Neuronal stem cell (in vitro differentiated cells): ENCODE measurements at regions not wholly inside any gene's neighbourhood (a gene's known extent, or its start where the extent isn't known, plus 50 kb on each side); places are given as distances from the start of the nearest gene placed in this dataset.
A peak's percentile ranks its signal among the peaks of the same experiment; 100 is the strongest.
"Not testable (repeated sequence)": the region's sequence is repeated elsewhere in the genome, so short reads cannot be mapped to it uniquely, and the experiment has no call there.

Source experiments
- DNase-seq: peaks from one replicate; pipeline ENCODE4 v3.0.0-alpha.2; 2013; ENCODE audit warnings: low spot score
- H2AFZ ChIP-seq: one replicate; pipeline ENCODE4 v1.6.1; 2013; ENCODE audit warnings: mild to moderate bottlenecking, low read length, inconsistent platforms
- H2AK5ac ChIP-seq: 2 replicates; pipeline ENCODE4 v1.6.1; 2013; ENCODE audit warnings: low read depth, mild to moderate bottlenecking, inconsistent platforms, low read length, moderate library complexity, mixed read lengths
- H2BK120ac ChIP-seq: 2 replicates; pipeline ENCODE4 v1.6.1; 2013; ENCODE audit warnings: low read depth, mild to moderate bottlenecking, inconsistent platforms, low read length, moderate library complexity, mixed read lengths
- H2BK12ac ChIP-seq: one replicate; pipeline ENCODE4 v1.6.1; 2013; ENCODE audit warnings: low read length, inconsistent platforms
- H2BK15ac ChIP-seq: 2 replicates; pipeline ENCODE4 v1.6.1; 2013; ENCODE audit warnings: mild to moderate bottlenecking, low read length, inconsistent platforms, mixed read lengths
- H2BK5ac ChIP-seq: one replicate; pipeline ENCODE4 v1.6.1; 2013; ENCODE audit warnings: inconsistent platforms, mild to moderate bottlenecking, low read length, moderate library complexity
- H3K14ac ChIP-seq: one replicate; pipeline ENCODE4 v1.6.1; 2013; ENCODE audit warnings: low read length, inconsistent platforms
- H3K18ac ChIP-seq: 2 replicates; pipeline ENCODE4 v1.6.1; 2013; ENCODE audit warnings: low read length, inconsistent platforms
- H3K23ac ChIP-seq: 2 replicates; pipeline ENCODE4 v1.6.1; 2013; ENCODE audit warnings: low read depth, mild to moderate bottlenecking, mixed read lengths, low read length, inconsistent platforms; ENCODE audit not compliant: poor library complexity
- H3K27ac ChIP-seq: replicated peaks from 3 replicates; pipeline ENCODE4 v1.5.1; 2013; ENCODE audit warnings: low read length, inconsistent platforms
- H3K27me3 ChIP-seq, 3 experiments: 2 replicates each; pipeline ENCODE4 v1.6.1; 2013; ENCODE audit warnings: low read length in 3 of 3, mild to moderate bottlenecking in 2 of 3, inconsistent platforms in 1 of 3, low read depth in 1 of 3, mixed read lengths in 1 of 3, moderate library complexity in 1 of 3; ENCODE audit not compliant: control insufficient read depth in 3 of 3, insufficient read depth in 3 of 3
- H3K36me3 ChIP-seq, 2 donors: replicated peaks in 1 of 2; 2 replicates each; pipeline ENCODE4 v1.6.1; 2013; ENCODE audit warnings: low read length in 2 of 2; ENCODE audit not compliant: control insufficient read depth in 2 of 2, insufficient read depth in 2 of 2
- H3K4ac ChIP-seq: 2 replicates; pipeline ENCODE4 v1.6.1; 2013; ENCODE audit warnings: inconsistent platforms, mild to moderate bottlenecking, low read length, moderate library complexity
- H3K4me1 ChIP-seq, 2 donors: 1 replicate in 1 of 2; 2 replicates in 1 of 2; pipeline ENCODE4 v1.6.1; 2013; ENCODE audit warnings: low read length in 2 of 2, low read depth in 1 of 2; ENCODE audit not compliant: control insufficient read depth in 2 of 2, insufficient read depth in 1 of 2
- H3K4me2 ChIP-seq: one replicate; pipeline ENCODE4 v1.6.1; 2013; ENCODE audit warnings: mild to moderate bottlenecking, low read length, inconsistent platforms; ENCODE audit not compliant: insufficient read depth, poor library complexity, severe bottlenecking
- H3K4me3 ChIP-seq, 2 donors: 2 replicates each; pipeline ENCODE4 v1.5.1; 2013; ENCODE audit warnings: low read length in 2 of 2, mild to moderate bottlenecking in 2 of 2, inconsistent platforms in 1 of 2, moderate library complexity in 1 of 2
- H3K79me1 ChIP-seq: one replicate; pipeline ENCODE4 v1.6.1; 2013; ENCODE audit warnings: low read depth, mild to moderate bottlenecking, inconsistent platforms, low read length, moderate library complexity
- H3K9ac ChIP-seq: one replicate; pipeline ENCODE4 v1.6.1; 2013; ENCODE audit warnings: mild to moderate bottlenecking, low read depth, low read length, inconsistent platforms; ENCODE audit not compliant: poor library complexity
- H3K9me3 ChIP-seq, 2 donors: replicated peaks in 1 of 2; 2 replicates each; pipeline versions ENCODE3 to v1.6.1; 2013; ENCODE audit warnings: low read length in 2 of 2, mild to moderate bottlenecking in 2 of 2, inconsistent platforms in 1 of 2, low read depth in 1 of 2, mixed read lengths in 1 of 2, moderate library complexity in 1 of 2; ENCODE audit not compliant: control insufficient read depth in 2 of 2, insufficient read depth in 1 of 2
- H4K8ac ChIP-seq: one replicate; pipeline ENCODE4 v1.6.1; 2013; ENCODE audit warnings: low read depth, mild to moderate bottlenecking, inconsistent platforms, low read length, moderate library complexity
- H4K91ac ChIP-seq: one replicate; pipeline ENCODE4 v1.6.1; 2013; ENCODE audit warnings: low read length, low read depth, mild to moderate bottlenecking, inconsistent platforms; ENCODE audit not compliant: poor library complexity
- WGBS, 2 donors: extraction: QIAGEN DNeasy Blood & Tissue Kit; methylation state at CpG; one replicate each; pipeline ENCODE4 v1.1.7; 2013; ENCODE audit warnings: missing lambda C conversion rate in 2 of 2, mixed read lengths in 1 of 2; ENCODE audit not compliant: insufficient read length in 2 of 2, insufficient replicate concordance in 1 of 2; ENCODE audit errors: extremely low coverage in 2 of 2; 5-methylcytosine and 5-hydroxymethylcytosine counted together

- H3K18ac ChIP-seq: no peak overlapping the region
- H3K27ac ChIP-seq: no peak overlapping the region
- H3K4me2 ChIP-seq: no peak overlapping the region
- no peak overlapping the region for H3K4ac ChIP-seq
- H2BK12ac ChIP-seq: no peak overlapping the region
- H4K8ac ChIP-seq: no peak overlapping the region
- no peak overlapping the region for H3K9ac ChIP-seq
- no peak overlapping the region for H2BK5ac ChIP-seq
- H3K36me3 ChIP-seq: no peaks in the 10 kb centered on the region
- H2BK120ac ChIP-seq: no peak overlapping the region
- no peak overlapping the region for H2AFZ ChIP-seq
- no peaks in the 10 kb centered on the region for H3K79me1 ChIP-seq
- H2BK15ac ChIP-seq: no peak overlapping the region
- WGBS, 2 donors: no CpG with 5 or more reads among the region's 15 CpGs
- DNase-seq: no peak
- H3K27me3 ChIP-seq: peaks cover 0 to 2% (median 0%) of the 10 kb centered on the region in 3 experiments
- no peak overlapping the region for H3K4me3 ChIP-seq
- H3K4me1 ChIP-seq: no peaks in the 10 kb centered on the region
- H3K9me3 ChIP-seq: no peaks in the 10 kb centered on the region
- no peak overlapping the region for H3K23ac ChIP-seq
- H4K91ac ChIP-seq: no peak overlapping the region
- H2AK5ac ChIP-seq: no peak overlapping the region
- no peak overlapping the region for H3K14ac ChIP-seq
Measured at GRCh38 chr7:142629588-142630260, 119.5 kb upstream of the PRSS1 start.

GRCh38 chr7:142628945-142629344 is 120.3 kb upstream of the PRSS1 start:
- WGBS, 2 donors: no CpG with 5 or more reads among the region's 1 CpG
- H2AFZ ChIP-seq: no peak overlapping the region

DNA sequence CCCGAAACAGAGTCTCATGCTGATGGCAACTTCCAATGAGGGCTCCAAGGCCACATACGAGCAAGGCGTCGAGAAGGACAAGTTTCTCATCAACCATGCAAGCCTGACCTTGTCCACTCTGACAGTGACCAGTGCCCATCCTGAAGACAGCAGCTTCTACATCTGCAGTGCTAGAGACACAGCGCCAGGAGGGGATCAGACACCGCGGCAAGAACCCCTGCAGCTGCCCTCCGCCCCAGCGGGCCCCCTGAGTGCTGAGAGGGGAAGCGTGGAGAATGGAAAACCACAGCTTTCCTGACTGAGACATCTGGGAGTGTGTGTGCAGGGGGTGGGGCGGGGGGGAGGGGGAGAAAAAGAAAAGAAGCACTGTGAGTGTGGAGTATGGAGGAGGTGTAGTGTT is 122.0 kb upstream of the PRSS1 start:
- not testable (repeated sequence) for H2AFZ ChIP-seq, H2BK5ac ChIP-seq, H2BK12ac ChIP-seq, H3K4me2 ChIP-seq, H3K18ac ChIP-seq, DNase-seq, H2BK120ac ChIP-seq, H3K79me1 ChIP-seq, H4K91ac ChIP-seq, H3K23ac ChIP-seq, H3K27me3 ChIP-seq, H2AK5ac ChIP-seq, H3K4me3 ChIP-seq, H2BK15ac ChIP-seq, H3K9me3 ChIP-seq, H3K9ac ChIP-seq, H3K27ac ChIP-seq, H3K4me1 ChIP-seq, H3K36me3 ChIP-seq, H3K14ac ChIP-seq, H4K8ac ChIP-seq, H3K4ac ChIP-seq
- no CpG with 5 or more reads among the region's 11 CpGs for WGBS, 2 donors

More at GRCh38 chr7:142628945-142629344, 120.3 kb upstream of the PRSS1 start:
- no peaks in the 10 kb centered on the region for H3K4me1 ChIP-seq
- no peak overlapping the region for H3K23ac ChIP-seq
- H2BK5ac ChIP-seq: no peak overlapping the region
- H2AK5ac ChIP-seq: no peak overlapping the region
- no peaks in the 10 kb centered on the region for H3K79me1 ChIP-seq
- H3K14ac ChIP-seq: no peak overlapping the region
- no peak overlapping the region for H3K4ac ChIP-seq
- H4K91ac ChIP-seq: no peak overlapping the region
- peaks cover 0 to 2% (median 0%) of the 10 kb centered on the region in 3 experiments for H3K27me3 ChIP-seq
- H3K4me2 ChIP-seq: no peak overlapping the region
- no peak overlapping the region for H2BK120ac ChIP-seq
- no peak overlapping the region for H3K27ac ChIP-seq
- no peaks in the 10 kb centered on the region for H3K9me3 ChIP-seq
- H4K8ac ChIP-seq: no peak overlapping the region
- H3K18ac ChIP-seq: no peak overlapping the region
- no peak overlapping the region for H3K9ac ChIP-seq
- no peak for DNase-seq
- H3K4me3 ChIP-seq: no peak overlapping the region
- no peak overlapping the region for H2BK12ac ChIP-seq
- no peak overlapping the region for H2BK15ac ChIP-seq
- H3K36me3 ChIP-seq: no peaks in the 10 kb centered on the region

DNA sequence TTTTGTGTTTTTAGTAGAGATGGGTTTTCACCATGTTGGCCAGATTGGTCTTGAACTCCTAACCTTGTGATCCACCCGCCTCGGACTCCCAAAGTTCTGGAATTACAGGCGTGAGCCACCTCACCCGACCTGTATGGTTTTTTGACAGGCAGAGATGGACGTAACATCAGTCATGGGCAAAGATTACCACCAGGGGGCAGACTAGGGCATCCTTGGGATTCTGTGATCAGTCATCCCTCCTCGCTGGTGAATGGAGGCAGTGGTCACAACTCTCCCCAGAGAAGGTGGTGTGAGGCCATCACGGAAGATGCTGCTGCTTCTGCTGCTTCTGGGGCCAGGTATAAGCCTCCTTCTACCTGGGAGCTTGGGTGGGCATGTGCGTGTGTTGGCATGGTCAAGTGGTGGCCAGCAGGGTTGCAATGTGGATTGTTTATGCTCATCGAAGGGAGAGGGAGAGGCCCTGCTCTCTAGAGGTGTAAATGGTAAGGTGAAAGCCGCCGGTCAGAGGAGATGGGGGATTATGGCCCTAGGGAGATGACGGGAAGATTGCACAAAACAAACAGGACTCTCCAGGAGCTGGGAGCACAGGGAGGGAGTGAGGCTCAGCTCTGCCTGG is 122.7 kb upstream of the PRSS1 start:
- Histone ChIP-seq H3K9ac (no peak overlapping the region), H3K4ac (no peak overlapping the region), H3K36me3 (no peaks in the 10 kb centered on the region), H3K18ac (no peak overlapping the region), H2BK120ac (no peak overlapping the region), H2BK5ac (no peak overlapping the region), H2BK12ac (no peak overlapping the region), H2AFZ (no peak overlapping the region), H3K4me2 (no peak overlapping the region), H4K8ac (no peak overlapping the region), H3K4me1 (no peaks in the 10 kb centered on the region), H3K23ac (no peak overlapping the region), H4K91ac (no peak overlapping the region), H3K9me3 (no peaks in the 10 kb centered on the region), H3K4me3 (no peak overlapping the region), H2BK15ac (no peak overlapping the region), H3K27me3 (no peaks in the 10 kb centered on the region), H2AK5ac (no peak overlapping the region), H3K79me1 (no peaks in the 10 kb centered on the region), H3K27ac (no peak overlapping the region), H3K14ac (no peak overlapping the region)
- peak; percentile 45 for DNase-seq
- WGBS, 2 donors: no CpG with 5 or more reads among the region's 12 CpGs
